GM18526 (cell line): ENCODE measurements at regions not wholly inside any gene's neighbourhood (a gene's known extent, or its start where the extent isn't known, plus 50 kb on each side); places are given as distances from the start of the nearest gene placed in this dataset.

Experiments
- POLR2A ChIP-seq: IDR thresholded peaks from 3 replicates; pipeline ENCODE4 v1.6.1; 2011; ENCODE audit not compliant: insufficient read length; ENCODE audit errors: extremely low read depth

GRCh38 chr15:31169558-31169957, 68.0 kb upstream of the TRPM1 start:
- TF ChIP-seq POLR2A, result no peak

DNA sequence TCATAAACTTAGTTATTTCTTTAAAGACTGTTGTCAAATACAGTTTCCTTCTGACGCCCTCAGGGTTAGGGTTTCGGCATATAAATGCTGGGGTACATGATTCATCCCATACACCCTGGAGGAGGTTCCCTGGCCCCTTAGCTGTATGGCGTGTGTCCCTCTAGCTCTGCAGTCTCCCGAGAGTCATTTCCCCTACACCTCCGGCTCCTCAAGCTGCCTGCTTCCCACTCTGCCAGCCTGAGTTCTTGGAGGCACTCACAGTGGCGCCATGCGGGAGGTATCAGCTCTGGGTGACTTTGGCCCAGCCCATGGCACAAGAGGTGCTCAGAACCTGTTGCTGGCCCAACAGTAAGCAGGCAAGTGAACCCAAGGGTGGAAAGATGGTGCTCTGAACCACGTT, 70.2 kb upstream of the TRPM1 start:
- no peak for TF ChIP-seq POLR2A

DNA sequence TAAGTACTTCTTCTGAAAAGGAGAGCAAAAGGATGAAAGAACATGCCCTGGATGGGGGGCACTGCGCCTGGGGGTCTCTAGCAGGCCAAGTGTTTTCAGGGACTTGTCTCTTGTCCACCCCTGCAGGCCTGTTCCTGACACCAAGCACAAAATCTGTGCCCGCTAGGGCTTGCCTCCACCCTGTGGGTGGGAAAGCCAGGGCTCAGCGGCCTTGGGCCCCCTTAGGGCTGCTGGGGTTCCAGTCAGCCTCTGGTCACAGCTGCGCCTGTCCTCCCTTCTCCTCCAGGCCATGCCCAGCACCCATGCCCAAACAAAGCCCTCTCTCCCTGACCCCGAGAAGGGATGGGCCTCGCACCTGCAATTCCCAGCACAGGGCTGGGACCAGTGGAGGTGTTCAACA, 71.1 kb upstream of the TRPM1 start:
- TF ChIP-seq POLR2A, result no peak

DNA sequence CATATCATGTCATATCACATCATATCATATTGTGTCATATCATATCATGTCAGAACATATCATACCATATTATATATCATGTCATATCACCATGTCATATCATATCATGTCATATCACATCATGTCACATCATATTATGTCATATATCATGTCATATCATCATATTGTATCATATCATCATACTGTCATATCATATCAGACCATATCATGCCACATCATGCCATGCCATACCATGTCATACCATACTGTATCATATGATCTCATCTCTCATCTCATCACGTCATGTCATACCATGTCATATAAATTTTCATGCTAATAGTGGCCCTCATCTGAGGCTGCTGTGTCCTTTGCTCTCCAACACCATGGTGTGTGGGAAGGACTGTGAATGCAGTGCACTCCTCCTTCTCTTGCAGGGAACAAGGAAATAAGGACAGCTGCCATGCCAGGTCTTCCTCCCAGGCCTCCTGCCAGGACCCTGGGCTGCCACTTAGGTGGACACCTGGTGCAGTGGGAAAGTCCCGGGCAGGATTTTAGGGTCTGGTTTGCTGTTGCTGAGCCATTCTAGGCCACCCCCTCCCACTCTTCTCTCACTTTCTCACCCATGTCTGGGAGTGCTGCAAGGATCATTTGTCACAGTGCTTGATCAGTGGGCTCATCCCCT, 72.4 kb upstream of the TRPM1 start:
- no peak for TF ChIP-seq POLR2A

DNA sequence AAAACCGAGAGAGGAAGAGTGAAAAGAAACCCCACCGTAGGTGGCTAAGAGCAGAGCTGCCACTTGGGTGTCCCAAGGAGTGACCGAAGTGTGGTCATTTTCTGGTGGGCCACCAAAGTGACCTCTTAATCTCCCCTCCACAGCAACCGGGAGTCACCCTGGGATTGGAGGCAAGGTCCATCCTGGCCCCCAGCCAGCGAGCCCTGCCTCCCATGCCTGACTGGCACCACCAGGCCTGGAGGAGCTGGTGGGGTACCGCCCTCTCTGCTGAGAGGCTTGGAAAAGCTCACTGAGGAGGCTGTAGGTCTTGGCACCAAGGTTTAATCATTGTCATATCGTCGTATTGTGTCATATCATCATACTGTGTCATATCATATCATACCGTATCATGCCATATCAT, 74.0 kb upstream of the TRPM1 start:
- TF ChIP-seq POLR2A, result no peak

DNA sequence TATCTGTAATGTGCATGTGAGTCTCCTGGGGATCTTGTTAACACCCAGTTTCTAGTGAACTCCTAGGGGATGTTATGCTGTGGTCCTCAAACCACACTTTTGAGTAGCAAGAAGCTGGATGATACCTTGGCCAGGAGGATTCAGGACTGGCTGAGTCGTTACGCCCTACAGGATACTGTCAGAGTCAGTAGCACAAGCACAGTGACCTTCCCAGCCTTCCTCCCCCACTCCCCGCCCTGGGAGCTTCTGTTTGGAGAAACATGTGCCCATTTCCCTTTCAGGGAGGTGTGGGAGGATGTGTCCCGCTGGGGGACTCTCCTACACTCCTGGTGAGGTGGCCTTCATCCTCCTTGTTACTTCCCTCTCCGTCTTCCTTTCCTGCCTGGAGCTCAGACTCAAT, 76.4 kb upstream of the TRPM1 start:
- TF ChIP-seq POLR2A, result no peak

DNA sequence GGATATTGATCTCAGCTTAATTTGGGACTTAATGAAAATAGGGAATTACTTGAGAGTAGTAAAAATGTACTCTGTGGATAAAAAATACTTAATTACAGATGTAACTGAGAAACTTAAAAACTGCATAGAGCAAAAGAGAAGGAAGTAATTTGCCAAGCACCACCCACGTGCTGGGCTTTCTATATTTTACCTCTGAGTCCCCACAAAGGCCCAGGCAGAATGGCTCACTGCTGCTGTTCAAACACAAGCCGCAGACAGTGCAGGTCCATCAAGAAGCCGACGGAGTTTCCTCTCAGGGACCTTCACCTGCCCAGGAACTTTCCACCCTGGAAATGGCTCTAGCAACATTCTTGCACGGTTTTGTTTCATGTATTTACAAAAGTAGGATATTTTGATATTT, 77.2 kb upstream of the TRPM1 start:
- no peak for TF ChIP-seq POLR2A

GRCh38 chr15:31179693-31180092, 78.2 kb upstream of the TRPM1 start:
- no peak for TF ChIP-seq POLR2A

DNA sequence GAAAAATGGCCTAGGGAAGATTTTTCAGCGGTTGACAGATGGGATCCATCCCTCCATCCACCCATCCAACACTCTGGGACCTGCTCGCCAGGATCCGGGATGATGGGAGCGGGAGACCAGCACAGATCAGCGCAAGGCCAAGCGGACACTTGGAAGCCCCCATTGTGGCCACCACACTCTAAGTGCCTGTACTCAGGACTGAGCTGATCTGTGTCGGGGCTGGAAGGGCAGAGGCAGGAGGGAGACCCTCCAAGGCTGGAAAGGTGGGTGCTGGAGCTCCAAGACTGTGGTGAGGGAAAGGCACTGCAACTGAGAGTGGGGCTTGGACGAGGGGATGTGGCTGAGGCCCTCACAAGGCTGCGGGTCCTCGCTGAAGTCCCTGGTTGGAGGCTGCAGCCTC, 91.8 kb upstream of the TRPM1 start:
- TF ChIP-seq POLR2A, result no peak

DNA sequence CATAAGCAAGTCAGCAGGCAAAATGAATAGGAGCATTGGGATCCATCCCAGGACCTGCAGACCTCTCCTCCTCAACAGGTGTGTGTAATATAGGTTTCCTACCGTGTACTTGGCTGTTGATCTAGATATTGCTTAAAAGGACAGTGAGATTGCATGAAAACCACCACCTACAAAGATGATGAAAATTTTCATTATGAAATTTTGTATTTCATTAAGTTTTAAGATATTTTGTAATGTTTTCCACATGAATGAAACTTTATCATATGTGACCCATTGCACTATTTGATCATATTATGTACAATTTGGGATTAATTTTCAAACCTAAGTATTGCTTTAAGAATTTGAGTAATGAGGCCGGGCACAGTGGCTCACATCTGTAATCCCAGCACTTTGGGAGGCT, 94.3 kb upstream of the TRPM1 start:
- TF ChIP-seq POLR2A, result no peak

DNA sequence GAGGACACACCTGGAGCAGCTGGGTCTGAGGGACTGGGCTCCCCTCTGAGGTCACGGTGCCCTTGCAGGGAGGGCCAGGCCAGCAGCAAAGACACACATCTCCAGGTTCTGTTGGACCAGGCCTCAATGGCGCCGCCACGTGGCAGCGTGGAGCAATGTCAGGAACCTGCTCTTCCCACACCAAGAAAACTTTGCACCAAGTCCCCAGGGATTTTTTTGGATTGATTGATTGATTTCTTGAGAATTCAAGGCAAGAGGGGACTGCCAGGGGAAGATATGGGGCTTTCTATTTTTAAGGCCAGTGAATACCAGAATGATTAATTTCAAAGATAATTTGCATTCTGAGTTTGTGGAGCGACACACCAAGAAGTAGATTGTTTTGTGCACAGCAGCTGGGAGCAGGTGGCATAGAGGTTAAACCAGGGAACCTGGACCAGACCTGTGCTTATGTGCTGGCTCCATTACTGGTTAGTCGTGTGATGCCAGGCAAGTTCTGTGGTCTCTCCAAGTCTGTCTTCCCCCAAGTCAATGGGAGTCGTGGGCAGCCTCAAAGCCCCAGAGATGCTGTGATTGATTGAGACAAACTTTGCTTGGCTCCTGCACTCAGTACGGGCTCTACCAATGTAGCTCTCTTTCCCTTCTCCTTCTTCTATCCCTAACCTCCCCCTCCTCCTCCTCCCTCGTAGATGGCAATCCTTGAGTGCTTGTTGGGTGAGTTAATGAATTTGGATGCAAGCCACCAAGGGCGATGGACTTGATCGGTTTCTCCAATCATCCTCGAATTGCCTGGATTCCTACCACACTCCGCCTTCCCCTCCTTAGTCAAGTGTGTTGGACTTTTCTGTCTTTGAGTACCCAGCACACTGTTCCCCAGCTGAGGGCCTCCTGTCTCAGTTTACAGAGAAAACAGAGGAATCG, 96.2 kb upstream of the TRPM1 start:
- no peak for TF ChIP-seq POLR2A

- TF ChIP-seq POLR2A, result no peak
Observed at GRCh38 chr15:31200735-31201151, 99.2 kb upstream of the TRPM1 start.

DNA sequence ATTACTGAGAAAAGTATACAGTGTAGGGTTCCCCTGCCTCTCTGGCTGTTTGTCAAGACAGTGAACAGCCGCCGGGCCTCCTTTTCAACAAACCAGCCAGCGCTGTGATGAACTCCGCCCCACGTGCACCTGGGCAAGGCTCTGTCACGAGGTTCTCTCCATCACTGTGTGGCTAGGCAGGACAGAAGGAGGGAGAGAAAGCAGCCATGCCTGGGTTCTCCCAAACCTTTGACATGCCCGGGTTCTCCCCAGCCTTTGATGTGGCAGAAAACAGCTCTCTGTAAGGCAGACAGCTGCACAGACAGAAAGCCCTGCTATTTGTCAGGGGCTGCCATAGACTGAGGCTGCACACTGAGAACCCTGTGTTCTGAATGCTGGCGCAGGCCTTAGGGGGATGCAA, 101.4 kb upstream of the TRPM1 start:
- TF ChIP-seq POLR2A, result no peak

DNA sequence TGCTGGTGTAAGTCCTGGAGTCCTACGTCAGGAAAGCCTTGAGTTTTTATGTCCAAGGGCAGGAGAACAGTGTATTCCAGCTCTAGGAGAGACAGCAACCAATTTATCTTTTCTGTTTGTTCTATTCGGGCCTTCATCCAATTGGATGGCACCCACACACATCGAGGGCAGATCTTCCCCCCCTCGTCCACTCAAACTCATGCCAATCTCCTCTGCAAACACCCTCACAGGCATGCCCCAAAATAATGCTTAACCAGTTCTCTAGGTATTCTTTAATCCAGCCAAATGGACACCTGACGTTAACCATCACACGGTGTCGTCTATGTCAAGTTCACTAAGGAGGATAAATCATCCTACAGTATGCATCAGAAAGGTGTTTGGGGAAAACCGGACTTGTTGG, 102.5 kb upstream of the TRPM1 start:
- no peak for TF ChIP-seq POLR2A

DNA sequence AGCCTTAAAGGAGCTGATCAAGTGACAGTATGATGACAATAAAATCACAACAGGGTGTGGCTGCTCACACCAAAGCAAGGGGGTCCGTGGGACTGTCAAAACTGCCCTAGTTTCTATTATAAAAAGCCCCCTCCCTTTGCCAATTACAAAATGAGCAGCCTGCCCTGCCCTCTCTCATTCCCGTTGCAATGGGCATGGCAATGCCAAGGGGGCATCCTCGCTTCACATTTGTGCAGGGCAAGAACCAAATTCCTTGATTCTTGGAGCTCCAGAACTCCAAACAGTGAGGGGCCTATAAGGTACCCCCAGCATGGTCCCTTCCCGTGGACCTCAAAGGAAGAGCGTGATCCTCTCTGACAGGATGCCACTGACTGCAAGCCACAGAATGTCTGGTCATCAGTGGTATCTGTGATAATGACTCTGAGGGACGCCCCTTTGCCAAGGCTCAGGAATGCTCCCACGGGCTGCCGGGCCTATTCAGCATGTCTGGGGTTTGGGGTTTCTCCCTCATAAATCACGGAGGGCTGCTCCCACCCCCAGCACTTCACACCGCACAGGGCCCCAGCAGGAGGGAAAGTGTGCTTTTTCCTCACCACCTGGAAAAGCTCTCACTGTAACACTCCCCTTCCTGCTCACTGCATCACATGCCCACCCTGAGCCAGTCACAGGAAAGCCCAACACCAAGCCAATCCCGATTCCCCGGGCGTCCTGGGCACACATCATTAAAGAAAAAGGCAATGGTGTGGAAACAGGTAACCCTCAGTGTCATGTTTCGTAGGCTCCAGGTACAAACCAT, 105.1 kb upstream of the TRPM1 start:
- no peak for TF ChIP-seq POLR2A

DNA sequence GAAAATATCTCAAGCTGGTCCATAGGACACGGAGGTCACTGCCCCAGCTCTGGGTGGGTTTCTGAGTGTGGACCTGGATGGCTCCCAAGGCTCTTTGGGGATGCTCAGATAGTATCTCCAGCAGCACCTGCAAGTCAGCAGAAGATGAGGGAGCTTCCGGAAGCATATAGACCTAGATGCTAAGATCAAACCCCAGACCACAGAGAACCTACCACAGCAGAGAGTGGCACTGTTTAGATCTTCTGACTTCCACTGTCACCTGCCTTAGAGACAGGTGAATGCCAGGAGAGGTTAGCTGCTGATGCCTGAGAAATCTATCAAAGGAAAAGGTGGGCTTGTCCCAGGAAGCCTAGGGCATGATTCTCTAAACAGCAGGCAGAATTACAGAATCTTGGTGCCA, 105.7 kb upstream of the TRPM1 start:
- TF ChIP-seq POLR2A, result no peak
